Omental fat pad (tissue), 3 donors: ENCODE measurements at regions not wholly inside any gene's neighbourhood (a gene's known extent, or its start where the extent isn't known, plus 50 kb on each side); places are given as distances from the start of the nearest gene placed in this dataset.

Source experiments
- ATAC-seq: fragments of 150-250 bp; one replicate; pipeline ENCODE4 v1.9.1; 2016; ENCODE audit warnings: mild to moderate bottlenecking, moderate library complexity; ENCODE audit not compliant: low FRiP score
- DNase-seq: peaks from one replicate; pipeline ENCODE4 v3.0.0-alpha.2; 2019; ENCODE audit warnings: low spot score
- TF ChIP-seq, protein P1 (sequence below), 3 donors: fragments of 450-650 bp; IDR thresholded peaks; one replicate each; pipeline ENCODE4 v1.5.1; 2016 to 2017; ENCODE audit warnings: antibody characterized with exemption in 3 of 3, mild to moderate bottlenecking in 3 of 3, moderate library complexity in 2 of 3

DNA sequence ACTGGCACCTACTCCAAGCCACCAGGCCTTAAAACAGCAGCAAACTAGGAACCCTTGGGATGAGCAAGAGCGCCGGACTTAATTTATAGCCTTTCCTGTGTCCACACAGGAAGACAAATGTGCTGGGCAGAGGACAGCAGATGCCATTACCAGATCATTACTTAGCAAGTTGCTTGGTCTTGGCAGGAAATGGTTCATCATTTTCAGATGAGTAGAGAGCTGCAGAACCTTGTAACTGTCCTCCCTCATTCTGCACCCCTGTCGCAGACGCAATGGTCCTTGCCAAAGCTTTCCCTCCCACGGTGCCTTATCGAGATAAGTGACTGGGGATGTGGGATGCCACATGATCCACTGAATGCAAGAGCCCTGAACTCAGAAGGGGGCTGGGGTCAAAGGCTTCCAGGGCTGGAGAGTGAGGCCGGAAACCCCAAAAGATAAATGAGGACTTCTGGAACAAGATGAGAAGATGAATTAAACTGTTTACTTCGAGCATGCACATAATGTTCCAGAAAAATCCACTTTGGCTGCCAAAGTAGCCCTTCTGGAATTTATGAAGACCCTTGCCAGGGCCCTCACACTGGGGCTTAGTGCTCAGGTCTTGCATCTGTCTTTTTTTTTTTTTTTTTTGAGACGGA is 145.6 kb upstream of the ZNF32 start:
- TF ChIP-seq, protein P1, sequence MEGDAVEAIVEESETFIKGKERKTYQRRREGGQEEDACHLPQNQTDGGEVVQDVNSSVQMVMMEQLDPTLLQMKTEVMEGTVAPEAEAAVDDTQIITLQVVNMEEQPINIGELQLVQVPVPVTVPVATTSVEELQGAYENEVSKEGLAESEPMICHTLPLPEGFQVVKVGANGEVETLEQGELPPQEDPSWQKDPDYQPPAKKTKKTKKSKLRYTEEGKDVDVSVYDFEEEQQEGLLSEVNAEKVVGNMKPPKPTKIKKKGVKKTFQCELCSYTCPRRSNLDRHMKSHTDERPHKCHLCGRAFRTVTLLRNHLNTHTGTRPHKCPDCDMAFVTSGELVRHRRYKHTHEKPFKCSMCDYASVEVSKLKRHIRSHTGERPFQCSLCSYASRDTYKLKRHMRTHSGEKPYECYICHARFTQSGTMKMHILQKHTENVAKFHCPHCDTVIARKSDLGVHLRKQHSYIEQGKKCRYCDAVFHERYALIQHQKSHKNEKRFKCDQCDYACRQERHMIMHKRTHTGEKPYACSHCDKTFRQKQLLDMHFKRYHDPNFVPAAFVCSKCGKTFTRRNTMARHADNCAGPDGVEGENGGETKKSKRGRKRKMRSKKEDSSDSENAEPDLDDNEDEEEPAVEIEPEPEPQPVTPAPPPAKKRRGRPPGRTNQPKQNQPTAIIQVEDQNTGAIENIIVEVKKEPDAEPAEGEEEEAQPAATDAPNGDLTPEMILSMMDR (IDR thresholded peaks at IDR 0.05), result no peak
- DNase-seq, result no peak
- ATAC-seq, result peak; percentile 37

DNA sequence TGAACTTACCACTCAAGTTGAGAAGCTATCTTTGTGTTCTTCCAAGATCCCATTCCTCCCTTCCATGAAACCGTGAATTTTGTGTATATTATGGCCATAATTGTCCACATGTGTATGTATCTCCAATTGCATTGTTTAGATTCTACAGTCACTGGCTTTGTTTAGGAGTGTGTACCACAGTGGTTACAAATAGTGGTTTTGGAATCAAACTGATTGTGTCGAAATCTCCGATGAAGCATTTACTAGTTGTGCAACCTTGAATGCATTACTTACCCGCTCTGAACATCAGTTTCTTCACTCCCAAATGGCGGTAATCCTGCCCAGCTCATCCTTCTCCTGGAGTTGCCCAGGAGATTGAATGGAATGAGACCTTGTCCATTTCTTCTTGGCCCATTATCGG is 145.0 kb upstream of the ZNF32 start:
- ATAC-seq, result peak; percentile 56
- TF ChIP-seq, protein P1 (IDR thresholded peaks at IDR 0.05), result no peak
- DNase-seq, result no peak

DNA sequence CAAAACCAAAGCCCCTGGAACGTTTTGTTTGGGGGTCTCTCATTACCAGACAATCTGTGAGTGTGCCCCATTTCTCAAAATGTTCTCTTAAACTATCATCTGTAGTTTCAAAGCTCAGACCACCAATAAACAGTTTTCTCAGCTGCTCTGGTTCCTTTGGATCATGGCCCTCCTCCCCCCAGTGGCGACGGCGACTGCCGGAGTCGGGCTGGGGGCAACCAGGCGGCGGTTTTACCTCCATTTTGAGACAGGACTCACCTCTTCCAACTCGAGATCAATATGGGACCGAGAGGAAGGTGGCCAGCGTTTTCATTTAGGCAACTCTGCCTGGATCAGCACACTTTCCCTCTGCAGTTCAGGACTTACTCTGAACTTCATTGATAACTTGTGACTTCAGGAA is 141.5 kb upstream of the ZNF32 start:
- TF ChIP-seq, protein P1 (IDR thresholded peaks at IDR 0.05), result no peak

DNA sequence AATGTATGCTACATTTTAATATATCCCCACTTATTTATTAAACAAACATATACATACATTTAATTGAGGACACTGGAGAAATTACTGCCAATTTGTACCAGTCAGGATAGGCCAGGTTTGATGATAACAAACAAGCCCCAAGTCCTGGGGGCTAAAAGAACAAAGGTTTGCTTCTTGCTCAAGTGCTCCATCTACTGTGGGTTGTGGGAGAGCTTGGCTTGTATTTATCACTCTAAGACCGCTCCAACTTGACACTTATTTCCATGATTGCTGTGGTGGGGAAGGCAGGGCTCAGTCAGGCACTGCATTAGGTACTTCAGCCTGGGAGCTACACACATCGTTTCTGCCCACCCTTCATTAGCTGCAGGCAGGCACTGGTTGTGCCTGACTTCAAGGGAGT is 136.6 kb upstream of the ZNF32 start:
- TF ChIP-seq, protein P1 (IDR thresholded peaks at IDR 0.05), result no peak
- DNase-seq, result no peak
- ATAC-seq, result no peak

More for the DNA sequence above, 141.5 kb upstream of the ZNF32 start:
- no peak for ATAC-seq
- DNase-seq, result no peak

DNA sequence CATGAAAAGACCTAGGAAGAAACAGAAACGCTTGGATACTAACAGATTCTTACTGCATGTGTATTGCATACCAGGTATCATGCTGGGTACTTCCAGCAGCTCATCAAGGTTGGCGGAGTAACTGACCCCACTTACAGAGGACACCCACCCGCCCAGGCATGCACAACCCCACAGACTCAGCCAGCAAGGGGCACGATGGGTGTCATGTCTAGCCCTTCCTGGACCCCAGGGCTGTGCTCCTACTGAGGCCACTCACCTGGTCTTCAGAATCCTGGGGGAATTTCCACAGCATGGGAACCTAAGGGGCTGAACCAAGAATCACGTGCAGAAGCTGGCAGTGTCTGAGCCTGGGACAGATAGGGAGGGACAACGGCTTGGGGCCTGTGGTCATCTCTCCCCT is 134.1 kb upstream of the ZNF32 start:
- TF ChIP-seq, protein P1 (IDR thresholded peaks at IDR 0.05), result no peak
- ATAC-seq, result no peak

DNA sequence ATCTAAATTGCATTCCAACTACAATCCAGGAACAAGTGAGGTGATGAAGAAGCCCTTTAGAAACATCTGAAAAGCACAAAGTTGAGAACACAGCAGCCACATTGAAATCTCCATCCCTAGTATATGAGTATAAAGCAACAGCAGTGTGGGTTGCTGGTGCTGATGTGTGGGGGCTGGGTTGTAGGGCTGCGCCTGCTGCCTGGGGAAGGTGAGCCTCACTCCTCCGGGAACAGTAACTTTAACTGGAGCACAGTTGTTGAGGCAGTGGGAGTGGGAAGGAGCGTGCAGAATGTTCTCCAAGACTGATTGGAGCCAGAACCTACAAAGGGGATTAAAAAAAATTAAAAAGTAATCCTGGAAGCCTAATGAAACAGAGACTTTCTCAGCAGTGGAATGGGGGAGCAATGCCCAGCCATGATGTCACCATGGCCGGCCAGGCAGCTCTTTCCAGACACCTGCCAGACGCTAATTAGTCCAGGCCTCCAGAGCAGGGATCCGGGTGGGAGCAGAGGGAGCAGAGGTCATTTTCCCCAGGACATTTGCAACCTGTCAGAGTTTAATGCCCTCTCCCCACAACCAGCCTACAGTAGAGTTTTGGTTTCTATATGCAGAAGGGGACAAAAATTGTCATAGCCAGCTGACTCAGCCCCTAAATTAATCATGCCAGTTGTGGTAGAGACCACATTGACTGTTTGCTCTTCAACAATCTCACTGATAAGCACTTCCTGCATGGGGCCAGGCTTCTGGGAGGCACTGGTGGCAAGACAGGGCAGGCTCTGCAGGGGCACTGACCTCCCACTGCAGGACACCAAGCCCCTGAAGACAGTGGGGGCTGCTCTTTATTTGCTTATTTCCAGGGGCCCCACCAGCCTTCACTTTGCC is 133.0 kb upstream of the ZNF32 start:
- ATAC-seq (no peak), DNase-seq (no peak)
- TF ChIP-seq, protein P1 (IDR thresholded peaks at IDR 0.05), result no peak

More for the DNA sequence above, 134.1 kb upstream of the ZNF32 start:
- DNase-seq, result no peak
